Activated CD4-positive, alpha-beta T cell treated with anti-CD3 and anti-CD28 coated beads, Interleukin-2, amount 10 ng/mL, durations not matched to agents 24 days and 14 days (primary cell): ENCODE measurements at regions not wholly inside any gene's neighbourhood (a gene's known extent, or its start where the extent isn't known, plus 50 kb on each side); places are given as distances from the start of the nearest gene placed in this dataset.
"Not testable (repeated sequence)": the region's sequence is repeated elsewhere in the genome, so short reads cannot be mapped to it uniquely, and the experiment has no call there.

Source experiments
- DNase-seq: peaks from one replicate; pipeline ENCODE4 v3.0.0; 2022
- H3K27ac Mint-ChIP-seq: one replicate; pipeline ENCODE4 v1.8.0; 2022; ENCODE audit warnings: mild to moderate bottlenecking, mixed read lengths
- H3K27me3 Mint-ChIP-seq: one replicate; pipeline ENCODE4 v1.8.0; 2022; ENCODE audit warnings: mixed read lengths
- H3K36me3 Mint-ChIP-seq: one replicate; pipeline ENCODE4 v1.8.0; 2022; ENCODE audit warnings: low read depth, mild to moderate bottlenecking, mixed read lengths
- H3K4me1 Mint-ChIP-seq: one replicate; pipeline ENCODE4 v1.8.0; 2021; ENCODE audit warnings: mixed read lengths
- H3K4me3 Mint-ChIP-seq: one replicate; pipeline ENCODE4 v1.8.0; 2022; ENCODE audit warnings: mild to moderate bottlenecking, moderate library complexity, mixed read lengths
- H3K9me3 Mint-ChIP-seq: one replicate; pipeline ENCODE4 v1.8.0; 2021; ENCODE audit warnings: mixed read lengths
- intact Hi-C: fragments of 100-400 bp; cut with micrococcal nuclease; formaldehyde crosslinking; loops from one replicate; pipeline ENCODE4 v1.15.1; 2023

DNA sequence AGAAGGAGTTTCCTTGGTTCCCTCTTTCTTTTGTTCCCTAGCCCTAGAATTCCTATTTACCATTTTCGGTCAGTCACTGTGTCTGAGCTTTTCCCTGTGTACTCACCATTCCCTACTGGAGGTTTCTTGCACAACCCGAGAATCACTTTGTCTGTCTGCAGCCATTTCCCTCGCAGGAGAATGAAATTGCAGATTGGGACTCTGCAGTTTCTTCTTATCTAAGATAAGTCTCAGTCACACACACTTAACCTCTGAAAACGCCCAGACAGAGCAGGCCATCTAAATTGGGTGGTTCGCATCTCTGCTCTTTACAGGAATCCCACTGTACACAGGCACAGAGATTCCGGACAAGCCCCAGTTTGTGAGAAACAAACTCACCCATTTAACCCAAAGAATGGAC, 58.6 kb upstream of the CNTNAP2 start:
- Mint-ChIP-seq H3K9me3 (peaks cover 3% of the 10 kb centered on the region), H3K27ac (no peak overlapping the region), H3K4me3 (no peak overlapping the region), H3K4me1 (no peaks in the 10 kb centered on the region), H3K36me3 (no peaks in the 10 kb centered on the region), H3K27me3 (no peaks in the 10 kb centered on the region)
- no peak for DNase-seq
- intact Hi-C loops = no loop called here

DNA sequence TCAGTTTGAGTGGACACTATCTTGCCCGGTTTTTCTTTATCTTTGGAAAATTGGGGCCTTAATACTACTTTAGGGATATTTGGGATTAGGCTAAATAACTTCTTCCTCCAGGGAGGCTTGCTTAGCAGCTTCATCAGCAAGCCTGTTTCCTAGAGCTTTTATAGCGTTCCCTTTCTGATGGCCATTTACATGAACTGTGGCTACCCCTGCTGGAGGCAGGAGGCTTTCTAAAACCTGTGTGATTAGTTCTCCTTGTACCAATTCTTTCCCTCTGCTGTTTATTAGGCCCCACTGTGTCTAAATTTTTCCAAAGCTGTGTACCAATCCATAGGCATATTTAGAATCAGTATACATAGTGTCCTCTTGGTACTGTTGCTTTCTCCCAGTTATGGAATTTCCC, 61.7 kb upstream of the CNTNAP2 start:
- Mint-ChIP-seq H3K27me3 (no peaks in the 10 kb centered on the region), H3K9me3 (peaks cover 3% of the 10 kb centered on the region), H3K27ac (no peak overlapping the region), H3K4me3 (no peak overlapping the region), H3K36me3 (no peaks in the 10 kb centered on the region), H3K4me1 (no peaks in the 10 kb centered on the region)
- DNase-seq = no peak
- intact Hi-C loops = no loop called here

DNA sequence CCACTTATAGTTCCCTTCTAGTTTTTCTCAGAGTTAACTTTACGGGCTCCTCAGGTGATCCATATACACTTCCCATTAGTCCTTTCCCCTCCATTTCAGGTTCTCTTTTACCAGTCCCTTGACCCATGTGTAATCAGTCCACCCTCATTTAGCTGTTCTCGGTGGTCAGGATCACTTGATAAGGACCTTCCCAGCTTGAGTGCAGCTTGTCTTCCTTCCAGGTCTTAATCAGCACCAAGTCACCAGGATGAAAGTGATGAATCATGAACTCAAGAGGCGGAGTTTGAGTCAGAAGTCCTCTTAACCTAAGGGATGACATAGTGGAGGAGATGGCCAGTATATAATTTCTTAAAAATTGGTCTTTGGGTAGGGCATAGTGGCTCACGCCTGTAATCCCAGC, 63.1 kb upstream of the CNTNAP2 start:
- DNase-seq = no peak
- Mint-ChIP-seq H3K4me3 (no peak overlapping the region), H3K36me3 (no peaks in the 10 kb centered on the region), H3K27me3 (no peaks in the 10 kb centered on the region), H3K4me1 (no peaks in the 10 kb centered on the region), H3K9me3 (peaks cover 3% of the 10 kb centered on the region), H3K27ac (no peak overlapping the region)
- intact Hi-C loops = no loop called here

DNA sequence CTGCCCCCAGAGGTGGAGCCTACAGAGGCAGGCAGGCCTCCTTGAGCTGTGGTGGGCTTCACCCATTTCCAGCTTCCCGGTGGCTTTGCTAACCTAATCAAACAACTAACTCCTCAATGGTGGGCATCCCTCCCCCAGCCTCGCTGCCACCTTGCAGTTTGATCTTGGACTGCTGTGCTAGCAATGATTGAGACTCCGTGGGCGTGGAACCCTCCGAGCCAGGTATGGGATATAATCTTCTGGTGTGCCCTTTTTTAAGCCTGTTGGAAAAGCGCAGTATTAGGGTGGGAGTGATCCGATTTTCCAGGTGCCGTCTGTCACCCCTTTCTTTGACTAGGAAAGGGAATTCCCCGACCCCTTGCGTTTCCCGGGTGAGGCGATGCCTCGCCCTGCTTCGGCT, 73.3 kb upstream of the CNTNAP2 start:
- intact Hi-C loops, H3K27ac Mint-ChIP-seq, H3K9me3 Mint-ChIP-seq, H3K4me3 Mint-ChIP-seq, H3K36me3 Mint-ChIP-seq, DNase-seq, H3K4me1 Mint-ChIP-seq, H3K27me3 Mint-ChIP-seq: not testable (repeated sequence)

DNA sequence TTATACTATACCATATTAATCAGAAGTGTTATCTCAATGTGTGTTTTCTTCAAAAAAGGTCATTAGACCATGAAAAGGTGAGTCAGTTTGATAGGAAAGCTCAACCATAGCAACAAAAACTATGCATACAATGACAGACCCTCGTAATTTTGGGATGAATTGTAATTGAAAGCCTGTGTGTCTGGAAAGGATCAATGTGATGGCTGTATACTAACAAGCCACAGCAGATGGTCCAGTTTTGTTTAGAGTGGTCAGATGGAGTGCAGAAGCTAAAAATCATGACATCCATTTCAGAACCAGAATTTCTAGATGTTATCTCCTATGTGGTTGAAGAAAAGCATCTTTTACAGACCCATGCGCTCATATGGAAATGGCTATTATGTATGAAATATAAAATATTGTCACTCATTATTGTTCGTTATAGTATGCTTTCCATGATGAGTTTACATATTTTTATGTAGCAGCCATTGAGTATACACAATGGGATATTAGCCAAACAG, 88.3 kb upstream of the CNTNAP2 start:
- Mint-ChIP-seq H3K4me1 (no peaks in the 10 kb centered on the region), H3K9me3 (peaks cover 4% of the 10 kb centered on the region), H3K27ac (no peak overlapping the region), H3K36me3 (no peaks in the 10 kb centered on the region), H3K4me3 (no peak overlapping the region), H3K27me3 (no peaks in the 10 kb centered on the region)
- DNase-seq = no peak
- intact Hi-C loops = no loop called here

DNA sequence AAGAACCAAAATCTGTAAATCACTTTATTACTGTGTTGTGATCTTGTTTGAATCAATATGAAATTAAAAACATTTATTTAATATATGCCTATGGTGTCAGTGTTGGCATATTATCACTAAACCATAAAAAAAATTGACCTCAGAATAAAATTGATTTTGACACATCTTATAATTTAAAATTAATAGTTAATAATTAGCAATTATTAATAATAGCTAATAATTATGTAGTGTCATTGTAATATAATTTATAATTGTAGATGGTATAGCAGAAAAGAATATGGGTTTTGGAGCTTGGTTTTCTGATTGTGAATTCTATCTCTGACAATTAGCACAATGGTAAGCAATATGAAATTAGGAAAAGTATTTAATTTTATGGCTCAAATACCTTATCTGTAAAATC, 89.4 kb upstream of the CNTNAP2 start:
- H3K27me3 Mint-ChIP-seq = no peaks in the 10 kb centered on the region
- no peaks in the 10 kb centered on the region for H3K4me1 Mint-ChIP-seq
- no peak overlapping the region for H3K4me3 Mint-ChIP-seq
- DNase-seq = no peak
- no peaks in the 10 kb centered on the region for H3K36me3 Mint-ChIP-seq
- no peak overlapping the region for H3K27ac Mint-ChIP-seq
- intact Hi-C loops = no loop called here
- peaks cover 4% of the 10 kb centered on the region for H3K9me3 Mint-ChIP-seq

DNA sequence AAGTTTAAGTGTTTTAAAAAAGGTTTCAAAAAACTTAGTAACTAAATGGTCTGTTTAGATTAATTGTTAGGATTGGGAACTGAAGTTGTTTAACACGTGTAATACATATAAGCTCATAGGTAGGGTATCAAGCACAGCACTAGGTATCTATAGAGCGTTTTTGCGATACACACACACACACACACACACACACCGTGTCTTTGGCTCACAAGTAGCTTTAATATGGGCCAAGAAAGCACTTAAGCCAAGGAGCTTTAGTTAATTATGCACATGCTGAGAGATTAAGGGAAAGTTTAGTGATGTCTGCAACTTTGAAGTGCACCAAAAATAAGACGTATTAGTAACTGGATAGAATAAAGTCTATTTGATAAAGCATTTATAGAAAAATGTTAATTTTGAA, 93.8 kb upstream of the CNTNAP2 start:
- Mint-ChIP-seq H3K27me3 (no peaks in the 10 kb centered on the region), H3K4me3 (no peak overlapping the region), H3K9me3 (peaks cover 8% of the 10 kb centered on the region), H3K36me3 (no peaks in the 10 kb centered on the region), H3K27ac (no peak overlapping the region), H3K4me1 (no peaks in the 10 kb centered on the region)
- no peak for DNase-seq
- intact Hi-C loops = no loop called here

DNA sequence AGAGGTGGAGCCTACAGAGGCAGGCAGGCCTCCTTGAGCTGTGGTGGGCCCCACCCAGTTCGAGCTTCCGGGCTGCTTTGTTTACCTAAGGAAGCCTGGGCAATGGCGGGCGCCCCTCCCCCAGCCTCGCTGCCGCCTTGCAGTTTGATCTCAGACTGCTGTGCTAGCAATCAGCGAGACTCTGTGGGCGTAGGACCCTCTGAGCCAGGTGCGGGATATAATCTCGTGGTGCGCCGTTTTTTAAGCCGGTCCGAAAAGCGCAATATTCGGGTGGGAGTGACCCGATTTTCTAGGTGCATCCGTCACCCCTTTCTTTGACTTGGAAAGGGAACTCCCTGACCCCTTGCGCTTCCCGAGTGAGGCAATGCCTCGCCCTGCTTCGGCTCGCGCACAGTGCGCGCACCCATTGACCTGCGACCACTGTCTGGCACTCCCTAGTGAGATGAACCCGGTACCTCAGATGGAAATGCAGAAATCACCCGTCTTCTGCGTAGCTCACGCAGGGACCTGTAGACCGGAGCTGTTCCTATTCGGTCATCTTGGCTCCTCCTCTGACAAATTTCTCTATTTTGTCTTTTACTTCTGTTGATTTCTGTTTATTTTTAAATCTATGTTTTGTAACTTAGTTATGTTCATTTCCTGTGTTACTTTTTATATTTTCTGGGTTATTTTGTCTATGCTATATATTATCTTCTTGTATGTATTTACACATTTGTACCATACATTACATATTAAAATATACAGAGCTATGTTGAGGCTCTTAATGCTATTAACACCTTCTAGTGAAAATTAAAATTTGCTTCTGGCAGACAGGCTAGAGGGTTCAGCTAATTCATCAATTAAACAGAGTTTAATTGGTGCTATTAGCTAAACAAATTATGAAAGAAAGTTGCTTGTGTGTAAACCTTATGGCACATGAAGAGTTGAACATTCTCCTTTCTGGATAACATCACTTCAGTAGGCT, 97.3 kb upstream of the CNTNAP2 start:
- DNase-seq, H3K36me3 Mint-ChIP-seq, H3K4me3 Mint-ChIP-seq, H3K4me1 Mint-ChIP-seq, H3K9me3 Mint-ChIP-seq, H3K27ac Mint-ChIP-seq, intact Hi-C loops, H3K27me3 Mint-ChIP-seq: not testable (repeated sequence)

DNA sequence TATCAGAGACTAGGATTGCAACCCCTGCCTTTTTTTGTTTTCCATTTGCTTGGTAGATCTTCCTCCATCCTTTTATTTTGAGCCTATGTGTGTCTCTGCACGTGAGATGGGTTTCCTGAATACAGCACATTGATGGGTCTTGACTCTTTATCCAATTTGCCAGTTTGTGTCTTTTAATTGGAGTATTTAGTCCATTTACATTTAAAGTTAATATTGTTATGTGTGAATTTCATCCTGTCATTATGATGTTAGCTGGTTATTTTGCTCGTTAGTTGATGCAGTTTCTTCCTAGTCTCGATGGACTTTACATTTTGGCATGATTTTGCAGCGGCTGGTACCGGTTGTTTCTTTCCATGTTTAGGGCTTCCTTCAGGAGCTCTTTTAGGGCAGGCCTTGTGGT, 99.2 kb upstream of the CNTNAP2 start:
- intact Hi-C loops, H3K4me1 Mint-ChIP-seq, H3K27ac Mint-ChIP-seq, H3K9me3 Mint-ChIP-seq, H3K4me3 Mint-ChIP-seq, DNase-seq, H3K27me3 Mint-ChIP-seq, H3K36me3 Mint-ChIP-seq: not testable (repeated sequence)

DNA sequence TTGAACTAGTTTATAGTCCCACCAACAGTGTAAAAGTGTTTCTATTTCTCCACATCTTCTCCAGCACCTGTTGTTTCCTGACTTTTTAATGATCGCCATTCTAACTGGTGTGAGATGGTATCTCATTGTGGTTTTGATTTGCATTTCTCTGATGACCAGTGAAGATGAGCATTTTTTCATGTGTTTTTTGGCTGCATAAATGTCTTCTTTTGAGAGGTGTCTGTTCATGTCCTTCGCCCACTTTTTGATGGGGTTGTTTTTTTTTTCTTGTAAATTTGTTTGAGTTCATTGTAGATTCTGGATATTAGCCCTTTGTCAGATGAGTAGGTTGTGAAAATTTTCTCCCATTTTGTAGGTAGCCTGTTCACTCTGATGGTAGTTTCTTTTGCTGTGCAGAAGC, 102.4 kb upstream of the CNTNAP2 start:
- H3K4me1 Mint-ChIP-seq, H3K9me3 Mint-ChIP-seq, H3K27me3 Mint-ChIP-seq, H3K4me3 Mint-ChIP-seq, H3K36me3 Mint-ChIP-seq, H3K27ac Mint-ChIP-seq, DNase-seq, intact Hi-C loops: not testable (repeated sequence)

DNA sequence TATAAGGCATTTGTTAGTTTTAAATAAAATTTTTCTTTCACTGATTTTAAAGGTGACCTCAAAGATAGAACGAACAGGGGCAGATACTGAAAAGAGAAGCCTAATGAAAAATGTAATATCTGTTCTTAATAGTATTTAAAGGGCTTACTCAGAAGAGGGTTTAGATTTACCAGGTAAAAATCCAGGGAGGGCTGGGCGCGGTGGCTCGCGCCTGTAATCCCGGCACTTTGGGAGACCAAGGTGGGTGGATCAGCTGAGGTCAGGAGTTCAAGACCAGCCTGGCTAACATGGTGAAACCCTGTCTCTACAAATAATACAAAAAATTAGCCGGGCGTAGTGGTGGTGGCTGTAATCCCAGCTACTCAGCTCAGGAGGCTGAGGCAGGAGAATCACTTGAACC, 108.3 kb upstream of the CNTNAP2 start:
- intact Hi-C loops = no loop called here
- no peaks in the 10 kb centered on the region for H3K36me3 Mint-ChIP-seq
- peaks cover 3% of the 10 kb centered on the region for H3K9me3 Mint-ChIP-seq
- no peaks in the 10 kb centered on the region for H3K4me1 Mint-ChIP-seq
- no peaks in the 10 kb centered on the region for H3K27me3 Mint-ChIP-seq
- no peak overlapping the region for H3K27ac Mint-ChIP-seq
- no peak overlapping the region for H3K4me3 Mint-ChIP-seq
- DNase-seq = no peak

DNA sequence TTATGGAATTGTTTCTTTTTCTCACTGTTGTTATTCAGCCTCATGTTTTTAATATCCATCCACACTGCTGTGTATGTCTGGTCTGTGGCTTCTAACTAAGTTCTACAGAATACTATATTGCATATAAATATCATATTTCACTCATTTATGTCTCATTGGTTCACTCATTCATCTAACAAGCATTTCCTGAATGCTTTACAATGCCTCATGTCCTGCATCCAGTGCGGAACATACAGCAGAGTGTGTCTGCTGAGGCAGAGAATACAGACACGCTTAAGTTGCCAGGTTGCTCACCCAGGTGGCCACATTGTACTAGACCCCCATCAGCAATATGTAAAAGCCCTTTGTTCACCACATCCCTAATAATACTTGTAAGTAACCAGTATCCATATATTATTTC, 111.8 kb upstream of the CNTNAP2 start:
- H3K27me3 Mint-ChIP-seq = no peaks in the 10 kb centered on the region

DNA sequence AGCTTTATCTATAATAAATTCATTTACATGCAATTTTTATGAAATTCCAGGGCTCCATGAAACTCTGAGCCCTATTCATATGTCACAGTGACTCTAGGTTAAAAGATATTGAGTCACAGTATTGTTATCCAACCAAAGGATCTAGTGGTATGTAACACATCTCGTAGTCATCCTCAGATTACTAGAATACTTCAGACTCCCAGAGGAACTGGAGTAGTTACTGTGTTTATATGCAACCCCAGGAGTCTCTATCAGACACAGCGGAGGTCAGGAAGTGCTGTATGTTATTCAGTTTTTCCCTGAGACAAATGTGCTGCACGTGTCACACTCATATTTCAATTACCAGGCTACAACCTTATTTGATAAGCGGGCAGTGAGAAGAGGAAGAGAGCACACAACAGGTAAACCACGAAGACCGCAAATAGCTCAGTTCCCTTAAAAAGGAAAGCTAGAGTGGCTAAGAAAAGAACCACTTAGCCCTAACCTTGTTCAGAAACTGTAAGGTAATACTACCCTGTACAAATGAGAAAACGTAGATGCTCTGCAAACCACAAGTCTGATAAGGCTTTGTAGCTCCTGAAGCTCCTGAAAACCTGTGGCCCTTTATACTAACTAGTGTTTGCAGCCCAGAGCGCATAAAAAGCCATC, 114.0 kb upstream of the CNTNAP2 start:
- Mint-ChIP-seq H3K27ac (no peak overlapping the region), H3K4me3 (no peak overlapping the region), H3K4me1 (no peaks in the 10 kb centered on the region), H3K9me3 (peaks cover 3% of the 10 kb centered on the region), H3K36me3 (no peaks in the 10 kb centered on the region), H3K27me3 (no peaks in the 10 kb centered on the region)
- DNase-seq = no peak
- intact Hi-C loops = no loop called here

More for the DNA sequence above, 111.8 kb upstream of the CNTNAP2 start:
- Mint-ChIP-seq H3K27ac (no peak overlapping the region), H3K36me3 (no peaks in the 10 kb centered on the region), H3K9me3 (peaks cover 3% of the 10 kb centered on the region), H3K4me1 (no peaks in the 10 kb centered on the region), H3K4me3 (no peak overlapping the region)
- intact Hi-C loops = no loop called here
- DNase-seq = no peak

DNA sequence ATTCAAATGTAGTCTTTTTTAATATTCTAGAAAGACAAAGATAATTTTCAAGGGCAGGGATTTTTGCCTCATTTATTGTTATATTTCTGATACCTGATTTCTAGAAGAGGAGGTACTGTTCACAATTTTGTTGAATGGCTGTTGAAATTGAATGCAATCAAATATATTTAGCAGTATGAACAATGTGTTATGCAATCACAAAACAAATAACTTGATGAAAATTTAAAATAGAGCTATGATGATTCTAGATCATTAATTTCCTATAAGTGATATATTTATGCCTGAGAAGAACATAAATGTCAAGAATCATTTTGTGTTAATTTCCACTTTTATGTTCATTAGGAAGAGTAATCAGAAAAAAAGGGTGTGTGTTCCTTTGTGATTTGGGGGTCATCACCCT, 114.6 kb upstream of the CNTNAP2 start:
- Mint-ChIP-seq H3K27me3 (no peaks in the 10 kb centered on the region), H3K9me3 (peaks cover 3% of the 10 kb centered on the region), H3K4me1 (no peaks in the 10 kb centered on the region), H3K36me3 (no peaks in the 10 kb centered on the region), H3K27ac (no peak overlapping the region), H3K4me3 (no peak overlapping the region)
- DNase-seq = no peak
- intact Hi-C loops = no loop called here
